SIG-M5 treated with dmso at 0.1 percent for 504 hours (cell line): ENCODE measurements at regions not wholly inside any gene's neighbourhood (a gene's known extent, or its start where the extent isn't known, plus 50 kb on each side); places are given as distances from the start of the nearest gene placed in this dataset.
"Not testable (repeated sequence)": the region's sequence is repeated elsewhere in the genome, so short reads cannot be mapped to it uniquely, and the experiment has no call there.

Experiments used
- DNase-seq: peaks from one replicate; lab custom pipeline; 2025; ENCODE audit not compliant: unreplicated experiment; lab: John Stamatoyannopoulos, UW

DNA sequence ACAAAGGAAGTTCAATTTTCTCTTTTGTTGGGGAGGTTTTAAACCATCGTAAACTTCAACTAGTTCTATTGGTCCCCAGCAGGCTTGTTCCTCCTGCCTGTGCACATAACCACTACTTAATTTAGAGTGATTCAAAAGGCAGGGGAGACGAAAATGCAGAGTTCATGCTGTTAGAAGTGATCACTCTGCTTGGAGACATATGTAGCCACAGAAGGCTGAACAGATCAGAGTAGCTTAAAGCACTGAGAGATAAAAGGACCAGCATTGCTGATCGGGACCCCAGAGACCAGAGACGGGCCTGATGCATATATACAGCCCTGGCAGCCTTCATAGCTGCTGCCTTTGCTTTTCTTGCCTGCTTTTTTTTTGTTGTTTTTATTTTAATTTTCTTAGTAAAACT, 662.0 kb upstream of the CPEB2 start:
- no peak for DNase-seq

DNA sequence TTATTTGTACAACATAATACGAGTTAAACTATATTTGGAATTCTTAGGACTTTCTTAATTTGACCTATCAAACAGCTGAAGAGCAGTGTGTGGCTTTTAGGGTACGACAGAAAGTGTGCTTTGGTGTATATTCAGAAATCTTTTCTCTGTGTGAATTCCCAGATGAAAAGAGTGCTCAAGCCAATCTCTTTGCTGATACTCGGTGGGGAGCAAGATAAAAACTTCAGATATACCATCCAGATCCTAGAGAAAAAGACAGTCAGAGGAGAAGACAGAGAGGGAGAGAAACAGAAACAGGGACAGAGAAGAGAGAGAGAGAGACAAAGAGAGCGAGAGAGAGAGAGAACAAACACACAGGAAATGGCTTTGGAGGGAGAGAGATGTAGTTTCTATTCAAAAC, 658.3 kb upstream of the CPEB2 start:
- no peak for DNase-seq

DNA sequence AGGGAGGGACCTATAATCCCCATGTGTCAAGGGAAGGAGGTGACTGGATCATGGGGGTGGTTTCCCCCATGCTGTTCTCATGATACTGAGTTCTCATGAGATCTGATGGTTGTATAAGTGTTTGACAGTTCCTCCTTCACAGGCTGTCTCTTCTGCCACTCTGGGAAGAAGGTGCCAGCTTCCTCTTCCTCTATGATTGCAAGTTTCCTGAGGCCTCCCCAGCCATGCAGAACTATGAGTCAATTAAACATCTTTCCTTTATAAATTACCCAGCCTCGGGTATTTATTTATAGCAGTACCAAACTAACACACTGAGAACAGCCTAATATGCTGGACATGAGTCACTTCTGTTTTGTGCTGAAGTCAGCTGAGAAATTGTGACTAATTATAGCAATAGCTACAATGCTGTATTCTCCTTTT, 656.9 kb upstream of the CPEB2 start:
- DNase-seq: no peak

DNA sequence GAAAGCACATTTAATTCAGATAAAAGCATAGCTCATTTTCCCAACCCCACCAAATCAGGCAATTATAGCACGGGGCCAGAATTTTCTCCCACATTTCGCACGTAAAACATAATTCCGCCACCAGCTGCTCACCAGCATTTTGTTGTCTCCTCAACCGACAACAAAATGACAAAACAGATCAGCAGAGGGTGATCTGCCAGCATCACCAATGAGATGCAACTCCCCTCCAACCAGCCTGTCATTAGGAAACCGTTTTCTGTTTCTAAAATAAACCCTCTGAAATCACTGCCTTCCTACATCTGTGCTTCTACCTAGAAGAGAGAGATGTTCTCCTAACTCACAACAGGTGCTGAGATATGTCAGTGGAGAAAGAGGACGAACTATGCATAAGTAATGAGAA, 654.8 kb upstream of the CPEB2 start:
- DNase-seq: no peak

DNA sequence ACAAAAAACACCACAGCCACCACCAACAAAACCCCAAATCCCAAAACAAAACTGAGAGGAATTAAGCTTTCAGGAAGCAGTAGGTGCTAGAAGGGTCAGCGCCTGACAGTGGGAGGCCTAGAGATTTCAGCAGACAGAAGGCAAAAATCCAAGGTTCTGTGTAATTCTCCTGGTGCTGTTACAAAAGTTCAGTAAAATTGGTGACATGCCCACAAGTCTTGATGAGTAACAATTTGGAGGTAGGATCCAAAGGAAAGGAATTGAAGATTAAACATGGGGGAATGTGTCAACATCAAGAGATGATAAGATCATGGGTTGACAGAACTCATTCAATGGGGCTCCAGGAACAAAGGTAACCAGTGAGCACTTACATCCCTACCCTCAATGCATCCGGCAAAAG, 653.8 kb upstream of the CPEB2 start:
- DNase-seq: no peak

DNA sequence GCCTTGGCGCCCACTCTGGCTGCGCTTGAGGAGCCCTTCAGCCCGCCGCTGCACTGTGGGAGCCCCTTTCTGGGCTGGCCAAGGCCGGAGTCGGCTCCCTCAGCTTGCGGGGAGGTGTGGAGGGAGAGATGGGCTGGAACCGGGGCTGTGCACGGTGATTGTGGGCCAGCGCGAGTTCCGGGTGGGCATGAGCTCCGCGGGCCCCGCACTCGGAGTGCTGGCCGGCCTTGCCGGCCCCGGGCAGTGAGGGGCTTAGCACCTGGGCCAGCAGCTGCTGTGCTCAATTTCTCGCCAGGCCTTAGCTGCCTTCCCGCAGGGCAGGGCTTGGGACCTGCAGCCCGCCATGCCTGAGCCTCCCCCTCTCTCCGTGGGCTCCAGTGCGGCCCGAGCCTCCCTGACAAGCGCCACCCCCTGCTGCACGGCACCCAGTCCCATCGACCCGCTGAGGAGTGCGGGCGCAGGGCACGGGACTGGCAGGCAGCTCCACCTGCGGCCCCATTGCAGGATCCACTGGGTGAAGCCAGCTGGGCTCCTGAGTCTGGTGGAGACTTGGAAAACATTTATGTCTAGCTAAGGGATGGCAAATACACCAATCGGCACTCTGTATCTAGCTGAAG, 643.6 kb upstream of the CPEB2 start:
- not testable (repeated sequence) for DNase-seq

DNA sequence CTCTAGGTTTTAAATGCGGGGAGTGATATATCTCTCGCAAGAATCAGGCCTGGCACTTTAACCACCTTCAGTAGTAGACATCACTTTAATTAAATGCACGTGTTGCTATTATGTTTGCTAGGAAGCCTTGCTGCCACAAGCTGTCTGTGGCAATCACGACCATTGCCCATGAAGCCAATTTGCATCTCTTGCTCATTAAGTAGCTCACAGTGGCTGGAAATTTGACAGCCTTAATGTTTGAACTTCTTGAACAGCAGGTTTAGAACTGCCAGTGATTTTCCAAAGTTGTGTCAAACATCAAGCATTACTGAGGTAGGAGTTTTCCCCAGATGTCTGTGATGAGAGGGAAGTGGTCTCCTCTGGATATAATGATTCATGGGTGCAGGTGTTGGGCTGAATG, 642.3 kb upstream of the CPEB2 start:
- DNase-seq: no peak

DNA sequence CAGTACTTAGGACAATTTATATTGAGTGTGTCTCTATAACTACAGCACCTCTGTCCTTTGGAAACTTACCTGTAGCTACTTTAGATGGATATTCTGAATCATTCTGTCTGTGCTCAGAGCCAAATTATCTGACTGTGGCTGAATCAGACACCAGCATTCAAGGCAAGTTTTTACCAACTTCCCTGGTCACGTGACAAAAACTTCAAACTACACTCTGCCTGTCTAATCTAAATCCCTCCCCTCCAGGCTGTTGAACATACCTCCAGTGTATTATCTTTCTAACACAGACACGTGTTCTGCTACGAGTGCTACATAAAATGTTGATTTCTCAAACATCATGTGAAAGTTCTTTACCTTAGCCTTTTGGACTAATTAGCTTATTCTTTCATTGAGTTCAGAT, 641.2 kb upstream of the CPEB2 start:
- DNase-seq: no peak

DNA sequence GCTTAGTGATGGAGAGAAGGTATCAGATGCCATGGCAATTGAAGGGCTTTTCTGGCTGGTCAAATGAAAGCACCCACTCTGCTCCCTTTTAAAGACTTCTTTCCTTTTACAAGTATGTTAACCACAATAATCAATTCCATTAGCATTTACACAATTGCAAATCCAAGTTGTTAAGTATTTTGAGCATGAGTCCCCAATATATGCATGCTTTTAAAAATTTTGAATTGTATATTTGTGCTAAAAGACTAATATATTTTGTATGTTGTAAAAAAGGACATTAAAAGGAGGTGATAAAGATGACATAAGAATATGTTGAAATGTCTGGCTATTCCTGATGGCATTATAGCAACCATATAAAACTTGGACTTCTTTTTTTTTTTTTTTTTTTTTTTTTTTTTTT, 639.9 kb upstream of the CPEB2 start:
- DNase-seq: no peak

DNA sequence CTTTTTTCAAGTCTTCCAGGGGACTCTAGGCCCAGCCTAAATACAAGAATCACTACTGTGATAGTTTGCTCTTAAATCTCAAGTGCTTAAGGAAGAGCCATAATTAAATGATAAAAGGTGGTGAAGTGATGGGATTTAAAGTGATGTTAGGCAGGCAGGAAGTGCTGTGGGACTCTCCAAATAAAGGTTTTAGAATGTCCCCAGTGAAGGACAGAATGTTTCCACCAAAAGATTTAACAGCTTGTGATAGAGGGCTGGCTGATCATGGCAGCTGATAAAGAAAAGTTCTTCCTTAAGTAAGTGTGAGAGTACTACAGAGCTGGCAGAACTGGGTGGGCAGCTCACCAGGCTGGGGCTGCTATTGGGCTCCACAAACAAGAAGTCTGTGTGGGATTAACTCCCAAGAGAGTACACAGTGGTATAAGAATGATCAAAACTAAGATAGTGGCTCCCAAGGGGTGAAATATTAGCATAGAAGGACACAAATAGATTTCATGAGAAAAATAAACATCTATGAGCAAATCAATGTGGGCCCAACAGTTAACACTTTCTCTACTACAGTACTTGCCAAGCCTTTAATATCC, 637.2 kb upstream of the CPEB2 start:
- no peak for DNase-seq

DNA sequence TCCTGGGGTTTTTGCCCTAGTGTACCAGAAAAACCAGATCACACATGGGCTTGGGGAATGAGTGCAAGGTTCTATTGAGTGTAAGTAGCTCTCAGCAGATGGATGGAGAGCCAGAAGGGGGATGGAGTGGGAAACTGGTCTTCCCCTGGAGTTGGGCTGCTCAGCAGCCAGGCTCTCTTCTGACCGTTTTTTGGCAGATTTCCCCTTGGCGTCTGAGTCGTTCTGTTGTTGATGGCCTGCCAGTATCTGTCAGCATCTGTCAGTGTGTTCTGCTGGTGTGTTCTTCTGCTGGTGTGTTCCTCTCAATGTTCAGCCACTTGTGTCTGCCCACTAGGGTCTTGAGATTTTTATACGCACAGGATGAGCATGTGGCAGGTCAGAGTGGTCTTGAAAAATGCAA, 633.9 kb upstream of the CPEB2 start:
- DNase-seq: no peak

DNA sequence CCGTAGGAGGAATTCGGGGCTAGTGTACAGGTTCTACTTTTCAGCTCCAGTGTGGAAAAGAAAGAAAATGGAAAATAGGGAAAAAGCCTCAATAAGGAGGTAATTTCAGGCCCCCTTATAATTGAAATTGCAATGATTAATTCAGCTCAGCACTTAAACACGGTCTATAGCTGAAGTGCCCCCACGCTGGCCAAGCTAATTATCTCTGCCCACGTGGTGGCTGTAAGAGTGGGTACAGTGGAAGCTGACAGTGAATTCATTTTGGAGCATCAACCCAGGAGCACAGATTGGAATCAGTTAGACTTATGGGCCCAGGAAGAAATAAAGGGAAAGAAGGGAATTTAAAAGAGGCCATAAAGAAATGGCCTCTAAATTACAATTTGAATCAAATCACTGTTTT, 631.1 kb upstream of the CPEB2 start:
- no peak for DNase-seq

DNA sequence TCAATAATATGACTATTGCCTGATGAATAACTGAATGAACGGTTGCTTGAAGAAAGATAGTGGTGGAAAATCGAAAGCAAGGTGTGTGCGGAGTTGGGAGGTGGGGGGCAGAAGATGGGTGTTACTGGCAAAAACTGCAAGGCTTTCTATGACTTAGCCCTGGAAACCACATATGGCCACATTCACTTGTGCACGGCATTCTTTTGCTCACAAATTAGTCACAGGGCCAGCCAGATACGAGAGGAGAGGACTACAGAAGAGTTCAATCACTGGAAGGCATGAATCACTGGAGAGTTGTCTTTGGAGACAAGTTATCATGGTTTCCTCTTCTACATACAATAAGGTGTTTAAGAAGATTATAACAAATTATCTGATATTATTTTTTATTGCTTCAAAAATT, 626.5 kb upstream of the CPEB2 start:
- DNase-seq: no peak

DNA sequence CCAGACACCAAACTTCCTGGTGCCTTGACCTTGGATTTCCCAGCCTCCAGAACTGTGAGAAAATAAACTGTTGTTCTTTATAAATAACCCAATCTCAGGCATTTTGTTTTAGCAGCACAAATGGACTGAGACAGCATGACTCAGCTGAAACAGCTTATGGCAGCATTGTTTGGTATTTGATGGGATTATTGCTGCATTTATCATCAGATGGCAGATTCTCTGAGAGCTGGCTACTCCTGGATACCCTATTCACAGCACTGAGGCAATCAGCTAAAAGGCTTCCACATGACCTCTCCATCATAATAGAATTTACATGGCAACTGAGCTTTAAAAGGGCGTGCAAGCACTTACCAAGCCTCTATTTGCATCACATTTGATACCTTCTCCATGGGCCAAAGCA, 623.1 kb upstream of the CPEB2 start:
- no peak for DNase-seq

DNA sequence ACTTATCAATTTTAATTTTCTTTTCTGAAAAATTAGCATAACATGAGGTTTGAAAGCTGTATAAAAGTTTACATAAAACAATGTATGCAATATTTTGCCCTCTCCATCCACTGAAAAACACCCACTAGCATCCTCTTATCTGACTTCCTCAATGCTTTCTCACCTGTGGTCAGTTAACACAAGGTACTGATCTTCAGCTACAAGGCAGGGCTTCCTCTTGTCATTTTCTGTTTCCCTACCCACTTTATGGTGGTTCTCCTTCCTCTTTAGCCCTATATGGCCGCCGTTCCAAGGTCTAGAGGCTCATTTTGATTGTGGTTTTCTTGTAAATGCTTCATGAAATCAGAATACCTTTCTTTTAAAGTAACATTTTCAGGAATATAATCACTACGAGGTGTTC, 618.6 kb upstream of the CPEB2 start:
- no peak for DNase-seq

DNA sequence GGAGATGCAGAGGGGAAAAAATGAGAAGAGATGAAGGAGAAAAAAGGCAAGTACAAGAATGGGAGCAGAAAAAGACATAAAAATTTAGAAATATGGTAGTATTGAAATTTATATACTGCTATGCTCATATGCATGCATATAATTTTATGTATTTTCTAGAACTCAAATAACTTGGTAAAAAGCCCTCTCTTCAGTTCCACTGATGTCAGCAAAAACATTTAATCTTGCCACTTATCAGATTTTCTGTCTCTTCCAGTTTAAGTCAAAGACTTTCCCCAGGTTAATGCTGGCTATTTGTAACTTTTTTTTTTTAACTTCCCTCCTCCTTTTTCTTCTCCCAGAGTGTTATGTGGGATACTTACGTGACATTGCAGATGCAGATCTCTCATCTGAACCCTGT, 617.5 kb upstream of the CPEB2 start:
- DNase-seq: no peak

DNA sequence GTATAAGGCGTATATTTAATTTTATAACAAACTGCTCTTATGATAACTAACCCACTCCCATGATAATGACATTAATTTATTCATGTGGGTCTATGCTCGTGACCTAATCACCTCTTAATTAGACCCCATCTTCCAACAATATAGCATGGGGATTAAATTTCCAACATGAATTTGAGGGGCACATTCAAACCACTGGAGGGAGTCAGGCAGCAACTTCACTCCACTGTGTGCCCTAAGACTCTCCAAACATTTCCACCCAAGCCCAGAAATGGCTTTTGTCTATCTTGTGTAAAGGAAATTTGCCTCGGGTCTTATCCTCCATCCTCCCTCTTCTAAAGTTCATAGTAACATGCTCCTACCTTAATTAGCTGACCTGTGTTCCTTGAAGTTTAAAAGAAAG, 616.1 kb upstream of the CPEB2 start:
- no peak for DNase-seq

DNA sequence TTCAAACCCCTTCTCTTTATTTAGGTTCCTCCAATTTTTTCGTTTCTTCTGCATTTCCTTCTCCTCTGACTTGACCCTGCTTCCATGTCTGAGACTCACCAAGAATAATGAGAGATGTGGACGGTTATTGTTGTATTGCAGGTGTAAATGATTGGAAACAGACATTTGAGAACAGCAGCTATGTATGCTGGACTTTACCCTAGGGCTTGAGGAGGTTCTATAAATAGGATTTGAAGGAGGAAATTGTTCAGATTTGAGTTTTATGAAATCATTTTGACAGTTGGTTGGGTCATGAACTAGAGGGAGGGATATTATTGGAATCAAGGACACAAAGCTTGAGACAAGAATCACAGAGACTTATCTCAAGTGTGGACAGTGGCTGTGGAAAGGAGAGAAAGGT, 614.6 kb upstream of the CPEB2 start:
- DNase-seq: no peak

DNA sequence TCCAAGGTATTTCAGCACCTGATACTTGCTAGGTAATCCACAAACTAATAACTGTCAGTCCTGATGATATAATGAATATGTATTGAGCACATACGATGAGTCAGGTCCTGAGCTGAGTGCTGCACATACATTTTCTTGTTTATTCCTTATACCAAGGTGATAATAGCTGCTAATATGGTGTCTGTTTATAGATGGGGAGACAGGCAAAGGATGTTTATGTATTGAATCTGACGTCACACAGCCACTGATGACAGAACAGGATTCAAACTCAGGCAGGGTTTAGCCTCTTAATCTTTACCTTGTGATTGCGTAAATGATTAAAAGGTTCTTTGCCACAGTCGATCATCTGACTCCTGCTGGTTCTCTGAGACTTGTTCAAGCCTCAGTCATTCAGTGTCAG, 609.9 kb upstream of the CPEB2 start:
- no peak for DNase-seq

DNA sequence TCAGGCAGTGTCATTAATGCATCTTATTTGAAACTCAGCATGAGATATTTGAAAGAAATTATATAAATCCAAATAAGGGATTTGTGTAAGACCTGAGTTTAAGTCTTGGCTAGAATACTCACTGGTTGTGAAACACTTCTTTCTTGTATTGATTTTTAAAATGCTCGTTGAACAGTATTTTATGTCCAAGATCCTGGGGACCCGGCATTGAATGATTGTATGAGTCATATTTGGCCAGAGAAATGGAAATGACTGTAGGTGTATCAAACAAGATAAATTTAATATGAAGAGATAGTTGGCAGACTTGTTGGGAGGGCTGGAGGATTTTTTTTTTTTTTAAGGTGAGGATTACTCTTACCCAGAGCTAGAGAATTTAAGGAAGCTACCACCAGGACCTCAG, 606.1 kb upstream of the CPEB2 start:
- no peak for DNase-seq

DNA sequence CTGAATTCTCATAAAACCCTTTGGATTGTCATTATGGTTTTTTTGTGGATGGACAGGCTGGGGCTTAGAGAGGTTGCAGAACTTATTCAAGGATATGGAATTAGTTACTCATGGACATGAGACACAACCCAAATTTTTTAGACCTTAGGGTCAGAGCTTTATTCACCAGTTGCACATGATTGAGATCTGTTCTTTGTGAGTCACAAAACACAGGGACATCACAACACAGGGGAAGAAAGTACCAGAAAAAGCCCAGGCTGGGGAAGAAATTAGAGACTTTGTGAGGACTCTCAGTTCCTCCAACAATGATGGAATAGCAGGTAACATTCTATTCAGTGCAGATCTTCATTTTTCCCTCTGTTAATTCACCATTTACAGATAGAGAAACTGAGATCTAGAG, 602.4 kb upstream of the CPEB2 start:
- no peak for DNase-seq

DNA sequence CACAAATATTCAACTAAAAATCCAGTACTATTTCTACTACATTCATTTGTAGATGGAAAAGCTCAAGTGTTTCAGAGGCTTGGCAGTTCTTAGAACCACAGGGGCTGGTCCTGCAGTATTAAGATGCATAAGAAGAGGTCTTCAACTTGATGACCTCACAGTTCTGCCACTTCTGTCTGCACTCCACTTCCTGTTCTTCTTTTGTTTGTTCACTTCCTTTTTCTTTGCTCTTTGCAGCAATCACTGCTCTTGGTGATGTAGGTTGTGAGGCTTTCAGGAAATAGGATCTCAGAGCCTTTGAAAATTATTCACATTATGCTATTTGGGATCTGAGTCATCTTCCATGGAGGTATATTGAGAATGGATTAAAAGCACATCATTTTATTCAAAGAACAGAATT, 602.0 kb upstream of the CPEB2 start:
- DNase-seq: no peak

DNA sequence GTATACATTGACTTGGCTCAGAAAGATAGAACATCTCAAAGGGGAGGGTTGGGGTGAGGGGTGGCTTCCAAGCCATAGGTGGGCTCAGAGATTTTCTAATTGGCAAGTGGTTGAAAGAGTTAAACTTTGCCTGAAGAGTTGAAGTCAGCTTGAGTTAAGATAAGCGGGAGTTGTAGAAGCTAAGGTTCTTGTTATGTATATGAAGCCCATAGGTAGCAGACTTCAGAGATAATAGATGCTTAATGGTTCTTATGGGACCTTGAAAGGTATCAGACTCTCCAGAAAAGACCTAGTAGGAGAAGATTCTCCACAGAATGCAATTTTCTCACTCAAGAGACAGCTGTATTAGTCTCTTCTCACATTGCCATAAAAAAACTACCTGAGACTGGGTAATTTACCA, 599.1 kb upstream of the CPEB2 start:
- no peak for DNase-seq

DNA sequence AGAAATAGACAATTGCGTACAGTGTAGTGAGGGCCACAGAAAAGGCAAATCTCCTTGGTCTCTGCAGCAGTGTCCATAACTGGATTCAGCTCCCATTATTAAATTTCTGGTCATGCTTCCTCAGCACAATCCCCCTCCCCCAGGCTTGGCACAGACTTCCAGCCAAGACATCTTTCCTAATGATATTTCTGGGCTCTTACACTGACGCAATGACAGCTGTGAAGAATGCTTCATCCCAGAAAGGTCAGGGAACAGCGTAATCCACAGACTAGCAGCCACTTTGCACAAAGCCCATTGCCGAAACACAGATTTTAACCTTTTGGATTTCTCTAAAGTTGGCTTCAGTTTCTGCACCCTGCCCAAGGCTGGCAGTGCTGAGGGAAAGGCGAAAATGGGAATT, 597.6 kb upstream of the CPEB2 start:
- DNase-seq: no peak
